BE2C (cell line): ENCODE measurements at regions not wholly inside any gene's neighbourhood (a gene's known extent, or its start where the extent isn't known, plus 50 kb on each side); places are given as distances from the start of the nearest gene placed in this dataset.

Experiments
- DNase-seq: peaks from one replicate; pipeline ENCODE4 v3.0.0-alpha.2; 2020
- H3K27me3 ChIP-seq: fragments of 250-450 bp; sonication (Bioruptor Pico); 2 replicates; pipeline ENCODE4 v1.5.1; 2020; ENCODE audit warnings: mild to moderate bottlenecking
- H3K36me3 ChIP-seq: fragments of 250-450 bp; sonication (Bioruptor Pico); 2 replicates; pipeline ENCODE4 v1.5.1; 2020; ENCODE audit warnings: mild to moderate bottlenecking
- H3K4me1 ChIP-seq: fragments of 250-450 bp; sonication (Bioruptor Pico); 2 replicates; pipeline ENCODE4 v1.5.1; 2020
- H3K4me3 ChIP-seq: 2 replicates; pipeline ENCODE4 v1.5.1; 2011; ENCODE audit warnings: low read depth, low read length
- H3K9me3 ChIP-seq: fragments of 250-450 bp; sonication (Bioruptor Pico); 2 replicates; pipeline ENCODE4 v1.5.1; 2020
- TF ChIP-seq, protein P1 (sequence below): IDR thresholded peaks from 2 replicates; pipeline ENCODE4 v1.5.1; 2012; ENCODE audit warnings: mild to moderate bottlenecking, low read depth, low read length

DNA sequence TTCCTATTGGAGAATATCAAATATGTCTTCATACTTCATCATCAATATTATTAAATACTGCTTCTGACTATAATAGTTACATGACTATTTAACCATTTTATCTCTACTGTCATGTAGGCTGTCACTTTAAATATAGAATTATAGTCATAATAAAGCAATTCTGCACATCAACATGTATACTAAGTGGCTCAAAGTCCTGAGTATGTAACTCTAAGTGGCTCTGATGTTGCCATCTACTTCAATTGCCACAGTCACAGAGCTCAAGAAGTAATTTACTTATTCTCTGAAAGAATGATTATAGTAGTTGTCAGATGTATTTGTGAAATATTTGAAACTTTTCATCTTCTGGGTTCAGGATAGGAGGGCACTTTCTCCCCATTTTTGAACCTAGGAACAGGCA, 202.3 kb downstream of the KITLG start:
- TF ChIP-seq, protein P1, sequence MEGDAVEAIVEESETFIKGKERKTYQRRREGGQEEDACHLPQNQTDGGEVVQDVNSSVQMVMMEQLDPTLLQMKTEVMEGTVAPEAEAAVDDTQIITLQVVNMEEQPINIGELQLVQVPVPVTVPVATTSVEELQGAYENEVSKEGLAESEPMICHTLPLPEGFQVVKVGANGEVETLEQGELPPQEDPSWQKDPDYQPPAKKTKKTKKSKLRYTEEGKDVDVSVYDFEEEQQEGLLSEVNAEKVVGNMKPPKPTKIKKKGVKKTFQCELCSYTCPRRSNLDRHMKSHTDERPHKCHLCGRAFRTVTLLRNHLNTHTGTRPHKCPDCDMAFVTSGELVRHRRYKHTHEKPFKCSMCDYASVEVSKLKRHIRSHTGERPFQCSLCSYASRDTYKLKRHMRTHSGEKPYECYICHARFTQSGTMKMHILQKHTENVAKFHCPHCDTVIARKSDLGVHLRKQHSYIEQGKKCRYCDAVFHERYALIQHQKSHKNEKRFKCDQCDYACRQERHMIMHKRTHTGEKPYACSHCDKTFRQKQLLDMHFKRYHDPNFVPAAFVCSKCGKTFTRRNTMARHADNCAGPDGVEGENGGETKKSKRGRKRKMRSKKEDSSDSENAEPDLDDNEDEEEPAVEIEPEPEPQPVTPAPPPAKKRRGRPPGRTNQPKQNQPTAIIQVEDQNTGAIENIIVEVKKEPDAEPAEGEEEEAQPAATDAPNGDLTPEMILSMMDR, result no peak
- no peak for DNase-seq
- H3K9me3 ChIP-seq, result no peaks in the 10 kb centered on the region
- no peaks in the 10 kb centered on the region for H3K27me3 ChIP-seq
- no peaks in the 10 kb centered on the region for H3K36me3 ChIP-seq
- H3K4me3 ChIP-seq, result no peak overlapping the region
- no peaks in the 10 kb centered on the region for H3K4me1 ChIP-seq

DNA sequence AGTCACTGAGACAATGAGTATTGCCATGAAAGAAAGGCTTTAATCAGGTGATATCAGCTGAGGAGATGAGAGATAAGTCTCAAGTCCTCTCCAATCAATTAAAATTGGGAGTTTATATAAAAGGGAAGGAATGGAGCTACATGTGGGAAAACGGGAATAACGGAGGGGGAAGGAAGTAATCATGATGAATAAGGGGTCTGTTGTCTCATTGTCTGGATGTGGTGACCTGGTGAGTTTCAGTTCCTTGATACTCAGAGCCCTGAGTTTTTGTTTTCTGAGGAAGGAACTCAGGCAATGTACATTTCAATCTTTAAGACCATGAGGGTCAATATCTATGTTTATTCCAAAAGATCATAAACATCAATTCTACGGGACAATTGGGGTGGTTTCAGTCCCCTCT, 198.8 kb downstream of the KITLG start:
- Histone ChIP-seq H3K9me3 (no peaks in the 10 kb centered on the region), H3K4me1 (no peaks in the 10 kb centered on the region), H3K4me3 (no peak overlapping the region), H3K36me3 (no peaks in the 10 kb centered on the region), H3K27me3 (no peaks in the 10 kb centered on the region)
- DNase-seq, result no peak
- TF ChIP-seq, protein P1, result no peak

DNA sequence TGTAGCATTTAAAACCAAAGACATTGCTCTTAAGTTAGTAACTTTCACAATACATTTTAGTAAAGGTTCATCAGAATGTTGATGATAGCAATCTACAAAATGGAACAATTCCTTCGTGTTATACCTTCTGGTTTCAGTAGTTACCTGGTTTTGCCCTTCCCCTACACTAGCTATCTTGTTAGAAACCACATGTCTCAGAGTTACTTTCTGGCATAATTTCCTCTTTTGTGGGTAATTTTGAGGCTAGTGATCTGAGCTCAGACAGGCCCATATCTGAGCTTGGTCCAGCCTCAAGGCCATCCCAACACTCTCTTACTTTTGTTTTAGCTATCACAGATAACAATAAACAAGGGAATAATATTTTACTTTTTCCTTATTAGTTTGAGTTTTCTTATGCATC, 196.9 kb downstream of the KITLG start:
- TF ChIP-seq, protein P1, result no peak
- Histone ChIP-seq H3K9me3 (no peaks in the 10 kb centered on the region), H3K4me1 (no peaks in the 10 kb centered on the region), H3K36me3 (no peaks in the 10 kb centered on the region), H3K4me3 (no peak overlapping the region), H3K27me3 (no peaks in the 10 kb centered on the region)
- DNase-seq, result no peak

DNA sequence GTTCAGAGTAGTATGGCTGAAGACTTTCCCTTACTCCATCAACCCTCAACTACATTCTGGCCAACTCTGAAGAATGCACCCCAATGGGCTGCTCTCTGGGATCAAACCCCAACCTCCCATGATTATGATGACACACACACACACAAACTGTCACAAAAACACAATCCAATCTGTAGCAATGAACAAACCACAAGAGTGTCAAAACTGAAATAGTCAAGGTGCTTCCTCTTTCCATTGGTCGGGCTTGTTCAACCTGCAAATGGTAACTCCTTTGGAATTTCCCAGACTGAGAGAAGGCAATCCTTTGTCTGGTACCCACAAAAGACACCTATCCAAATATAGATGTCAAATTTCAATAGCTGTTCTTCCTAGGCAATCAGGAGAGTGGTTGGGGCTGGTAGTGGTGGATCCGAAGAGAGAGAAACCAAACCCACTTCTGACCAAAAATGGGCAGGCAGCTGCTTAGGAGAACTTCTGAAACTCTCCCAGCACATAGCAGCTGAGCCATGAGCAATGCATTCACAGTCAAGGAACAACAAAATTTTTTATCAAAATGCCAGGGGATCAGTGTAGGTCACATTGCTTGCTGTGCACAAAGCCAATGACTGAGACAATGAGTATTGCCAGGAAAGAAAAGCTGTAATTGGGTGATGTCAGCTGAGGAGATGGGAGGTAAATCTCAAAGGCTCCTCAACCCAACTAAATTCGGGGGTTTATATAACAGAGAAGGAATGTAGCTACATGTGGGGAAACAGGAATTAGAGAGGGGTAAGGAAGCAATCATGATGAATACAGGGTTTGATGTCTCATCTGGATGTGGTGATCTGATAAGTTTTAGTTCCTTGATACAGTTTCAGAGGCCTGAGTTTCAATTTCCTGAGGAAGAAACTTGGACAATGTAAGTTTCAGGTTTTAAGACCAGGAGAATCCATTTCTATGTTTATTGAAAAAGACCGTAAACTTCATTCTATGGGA, 191.4 kb downstream of the KITLG start:
- Histone ChIP-seq H3K36me3 (no peaks in the 10 kb centered on the region), H3K4me3 (no peak overlapping the region), H3K4me1 (no peaks in the 10 kb centered on the region), H3K9me3 (no peaks in the 10 kb centered on the region), H3K27me3 (no peaks in the 10 kb centered on the region)
- TF ChIP-seq, protein P1, result no peak
- no peak for DNase-seq

DNA sequence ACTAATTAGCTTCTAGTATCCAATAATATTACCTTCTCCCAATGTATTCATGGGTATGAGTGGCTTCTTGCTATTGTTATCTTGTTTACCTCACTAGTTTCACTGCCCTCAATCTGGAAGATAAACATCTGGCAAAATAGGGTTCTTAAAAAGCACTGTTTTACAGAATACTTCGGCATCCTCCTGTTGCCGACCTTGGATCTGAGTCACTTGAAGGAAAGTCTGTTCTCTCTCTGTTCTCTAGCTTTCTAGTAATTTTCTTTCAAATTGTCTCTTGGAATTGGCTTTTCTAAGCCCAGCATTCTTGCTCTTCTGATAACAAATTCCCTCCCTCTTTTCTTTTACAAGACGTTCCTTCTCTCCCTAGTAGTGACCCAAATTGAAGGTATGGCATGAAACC, 189.5 kb downstream of the KITLG start:
- H3K4me1 ChIP-seq, result no peaks in the 10 kb centered on the region
- no peaks in the 10 kb centered on the region for H3K9me3 ChIP-seq
- no peaks in the 10 kb centered on the region for H3K27me3 ChIP-seq
- no peak overlapping the region for H3K4me3 ChIP-seq
- TF ChIP-seq, protein P1, result no peak
- no peak for DNase-seq
- H3K36me3 ChIP-seq, result no peaks in the 10 kb centered on the region

DNA sequence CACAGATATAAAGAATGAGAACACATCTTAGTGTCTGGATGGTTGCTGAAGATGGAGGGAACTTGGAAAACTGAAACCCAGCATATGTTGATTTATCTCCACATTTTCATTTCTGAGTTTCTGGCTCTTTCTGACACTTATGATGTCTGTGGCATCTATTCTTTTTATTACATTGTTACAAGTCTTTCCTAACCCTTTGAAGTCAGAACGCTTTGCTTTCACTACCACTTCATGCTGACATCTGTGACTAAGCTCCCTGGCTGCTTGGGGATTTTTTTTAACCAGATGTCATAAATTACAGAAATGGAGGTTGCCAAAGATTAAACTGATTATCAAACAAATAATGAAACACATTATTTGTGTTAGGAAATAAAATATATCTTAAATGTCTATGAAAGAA, 188.7 kb downstream of the KITLG start:
- H3K27me3 ChIP-seq, result no peaks in the 10 kb centered on the region
- TF ChIP-seq, protein P1, result no peak
- no peak for DNase-seq
- no peaks in the 10 kb centered on the region for H3K4me1 ChIP-seq
- H3K36me3 ChIP-seq, result no peaks in the 10 kb centered on the region
- no peak overlapping the region for H3K4me3 ChIP-seq
- no peaks in the 10 kb centered on the region for H3K9me3 ChIP-seq
